Activated naive CD8-positive, alpha-beta T cell (primary cell): ENCODE measurements at regions not wholly inside any gene's neighbourhood (a gene's known extent, or its start where the extent isn't known, plus 50 kb on each side); places are given as distances from the start of the nearest gene placed in this dataset.
A peak's percentile ranks its signal among the peaks of the same experiment; 100 is the strongest.

Experiments used
- H3K27ac Mint-ChIP-seq: one replicate; pipeline ENCODE4 v1.8.0; 2021; ENCODE audit warnings: mixed read lengths
- H3K27me3 Mint-ChIP-seq: one replicate; pipeline ENCODE4 v1.8.0; 2021; ENCODE audit warnings: mixed read lengths
- H3K36me3 Mint-ChIP-seq: one replicate; pipeline ENCODE4 v1.8.0; 2021; ENCODE audit warnings: mixed read lengths
- H3K4me1 Mint-ChIP-seq: one replicate; pipeline ENCODE4 v1.8.0; 2021; ENCODE audit warnings: low read depth, mixed read lengths
- H3K4me3 Mint-ChIP-seq: one replicate; pipeline ENCODE4 v1.8.0; 2021; ENCODE audit warnings: mild to moderate bottlenecking, mixed read lengths
- H3K9me3 Mint-ChIP-seq: one replicate; pipeline ENCODE4 v1.8.0; 2021; ENCODE audit warnings: low read depth, mixed read lengths

DNA sequence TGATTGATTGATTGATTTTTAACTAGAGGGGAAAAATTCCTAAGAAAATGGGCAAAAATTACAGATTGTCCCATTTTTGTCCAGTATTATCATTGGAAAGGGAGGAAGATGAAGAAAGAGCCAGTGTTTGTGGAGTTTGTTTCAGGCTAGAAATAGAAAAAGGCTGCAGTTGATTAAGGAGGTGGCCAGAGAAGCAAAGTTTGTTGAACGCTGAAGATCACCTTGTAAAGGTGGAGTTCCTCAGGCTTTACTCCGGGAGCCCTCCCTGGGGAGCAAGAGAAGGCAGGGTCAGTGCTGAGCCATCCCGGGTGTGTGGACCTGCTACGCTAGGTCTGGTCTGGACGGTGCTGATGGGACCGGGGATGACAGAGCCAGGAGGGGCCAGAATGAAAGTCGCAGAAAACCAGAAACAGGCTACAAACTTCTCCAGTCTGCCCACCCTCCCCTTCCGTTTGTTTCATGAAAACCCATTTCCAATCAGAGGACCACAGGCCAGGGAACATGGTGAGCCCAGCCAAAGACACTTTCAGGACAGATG, 222.6 kb upstream of the FOXF1 start:
- Mint-ChIP-seq H3K9me3 (no peaks in the 10 kb centered on the region), H3K4me3 (no peak overlapping the region), H3K27ac (no peak overlapping the region), H3K4me1 (no peaks in the 10 kb centered on the region), H3K36me3 (no peaks in the 10 kb centered on the region), H3K27me3 (peaks cover 50% of the 10 kb centered on the region)

- no peak overlapping the region for H3K4me3 Mint-ChIP-seq
- H3K36me3 Mint-ChIP-seq, result no peaks in the 10 kb centered on the region
- H3K27me3 Mint-ChIP-seq, result peaks cover 46% of the 10 kb centered on the region
- H3K27ac Mint-ChIP-seq, result no peak overlapping the region
- no peaks in the 10 kb centered on the region for H3K4me1 Mint-ChIP-seq
- no peaks in the 10 kb centered on the region for H3K9me3 Mint-ChIP-seq
These were observed 221.5 kb upstream of the FOXF1 start for GRCh38 chr16:86288716-86289294.

DNA sequence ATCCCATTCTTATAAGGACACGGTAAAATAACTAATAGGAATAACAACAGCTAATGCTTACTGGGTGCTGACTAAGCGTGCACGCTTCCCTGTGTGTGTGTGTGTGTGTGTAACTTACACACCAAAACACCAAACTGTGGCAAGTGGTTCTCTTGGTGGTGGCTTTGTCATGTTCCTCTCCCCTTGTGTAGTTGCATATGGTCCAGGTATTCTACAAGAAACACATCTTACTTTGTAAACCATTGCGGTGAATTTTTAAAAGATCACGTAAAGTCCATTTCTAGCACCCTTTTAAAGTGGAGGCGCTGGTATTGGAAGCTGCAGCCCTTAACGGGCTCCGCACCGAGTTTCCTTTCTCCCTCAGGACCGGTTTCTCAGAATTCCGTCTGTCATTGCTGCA, 221.0 kb upstream of the FOXF1 start:
- Mint-ChIP-seq H3K4me3 (no peak overlapping the region), H3K36me3 (no peaks in the 10 kb centered on the region), H3K27me3 (peaks cover 50% of the 10 kb centered on the region)

GRCh38 chr16:86289907-86290306, 220.4 kb upstream of the FOXF1 start:
- H3K4me1 Mint-ChIP-seq, result no peaks in the 10 kb centered on the region
- H3K36me3 Mint-ChIP-seq, result no peaks in the 10 kb centered on the region

More for the DNA sequence above, 221.0 kb upstream of the FOXF1 start:
- no peaks in the 10 kb centered on the region for H3K9me3 Mint-ChIP-seq
- H3K4me1 Mint-ChIP-seq, result no peaks in the 10 kb centered on the region
- no peak overlapping the region for H3K27ac Mint-ChIP-seq

GRCh38 chr16:86291491-86291890, 218.8 kb upstream of the FOXF1 start:
- H3K36me3 Mint-ChIP-seq, result no peaks in the 10 kb centered on the region
- no peaks in the 10 kb centered on the region for H3K9me3 Mint-ChIP-seq
- H3K27me3 Mint-ChIP-seq, result peaks cover 51% of the 10 kb centered on the region
- no peak overlapping the region for H3K27ac Mint-ChIP-seq
- no peak overlapping the region for H3K4me3 Mint-ChIP-seq
- no peaks in the 10 kb centered on the region for H3K4me1 Mint-ChIP-seq

More at GRCh38 chr16:86289907-86290306, 220.4 kb upstream of the FOXF1 start:
- H3K4me3 Mint-ChIP-seq, result no peak overlapping the region
- peaks cover 47% of the 10 kb centered on the region for H3K27me3 Mint-ChIP-seq
- H3K9me3 Mint-ChIP-seq, result no peaks in the 10 kb centered on the region
- H3K27ac Mint-ChIP-seq, result no peak overlapping the region

DNA sequence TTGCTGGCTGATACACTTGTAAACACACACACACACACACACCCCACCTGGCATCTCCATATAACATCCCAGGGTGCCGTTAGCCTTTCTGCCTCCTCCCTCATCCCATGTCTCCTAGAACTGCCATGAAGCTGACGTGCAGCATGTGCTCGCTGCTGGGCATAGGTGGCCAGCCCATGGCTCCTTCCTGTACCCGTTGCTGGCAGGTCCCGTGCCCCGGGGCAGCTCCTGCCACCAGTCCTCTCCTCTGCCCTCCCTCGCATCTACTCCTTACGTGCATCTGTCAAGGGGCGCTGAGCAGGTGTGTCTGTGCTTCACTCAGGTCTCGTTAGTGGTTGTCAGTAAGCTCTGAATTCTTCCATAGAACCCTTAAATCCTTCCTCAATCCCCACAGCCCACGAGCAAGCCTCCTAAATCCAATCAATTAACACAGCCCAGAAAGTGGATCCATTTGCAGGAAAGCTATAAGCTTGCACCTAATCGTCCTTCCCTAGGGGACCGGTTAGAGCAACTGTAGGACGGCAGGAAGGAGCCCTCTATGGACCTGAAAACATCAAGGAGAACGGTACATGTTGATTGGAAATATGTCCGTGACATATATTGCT, 218.1 kb upstream of the FOXF1 start:
- no peaks in the 10 kb centered on the region for H3K4me1 Mint-ChIP-seq
- peaks cover 56% of the 10 kb centered on the region for H3K27me3 Mint-ChIP-seq
- no peak overlapping the region for H3K27ac Mint-ChIP-seq
- no peaks in the 10 kb centered on the region for H3K9me3 Mint-ChIP-seq
- no peaks in the 10 kb centered on the region for H3K36me3 Mint-ChIP-seq
- H3K4me3 Mint-ChIP-seq, result no peak overlapping the region

DNA sequence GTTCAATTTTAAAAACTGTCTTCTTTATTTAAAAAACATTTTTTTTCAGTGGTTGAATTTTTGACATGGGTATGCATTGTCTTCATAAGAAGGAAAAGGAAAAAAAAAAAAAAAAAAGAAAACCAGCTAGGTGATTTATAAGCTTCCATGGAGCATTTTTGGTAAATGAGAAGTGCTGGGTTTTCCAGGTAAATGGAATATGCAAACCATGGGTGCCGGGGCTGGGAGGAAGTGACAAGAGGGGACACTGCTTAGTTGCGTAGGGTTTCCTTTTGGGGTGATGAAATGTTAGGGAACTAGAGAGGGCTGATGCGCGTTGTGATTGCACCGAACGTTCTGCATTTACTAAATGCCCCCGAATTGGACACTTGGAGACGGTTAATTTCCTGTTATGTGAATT, 217.4 kb upstream of the FOXF1 start:
- peaks cover 3% of the 10 kb centered on the region for H3K4me1 Mint-ChIP-seq
- no peaks in the 10 kb centered on the region for H3K36me3 Mint-ChIP-seq
- no peak overlapping the region for H3K4me3 Mint-ChIP-seq
- H3K9me3 Mint-ChIP-seq, result no peaks in the 10 kb centered on the region
- no peak overlapping the region for H3K27ac Mint-ChIP-seq
- H3K27me3 Mint-ChIP-seq, result peaks cover 58% of the 10 kb centered on the region

- peaks cover 52% of the 10 kb centered on the region for H3K27me3 Mint-ChIP-seq
- H3K36me3 Mint-ChIP-seq, result no peaks in the 10 kb centered on the region
- no peak overlapping the region for H3K4me3 Mint-ChIP-seq
These were observed 216.4 kb upstream of the FOXF1 start for GRCh38 chr16:86293906-86294305.

GRCh38 chr16:86294535-86295196, 215.7 kb upstream of the FOXF1 start:
- Mint-ChIP-seq H3K27ac (no peak overlapping the region), H3K36me3 (no peaks in the 10 kb centered on the region), H3K4me1 (peaks cover 3% of the 10 kb centered on the region), H3K9me3 (no peaks in the 10 kb centered on the region), H3K27me3 (peaks cover 44% of the 10 kb centered on the region), H3K4me3 (no peak overlapping the region)

More at GRCh38 chr16:86293906-86294305, 216.4 kb upstream of the FOXF1 start:
- H3K4me1 Mint-ChIP-seq, result peaks cover 3% of the 10 kb centered on the region
- no peak overlapping the region for H3K27ac Mint-ChIP-seq
- H3K9me3 Mint-ChIP-seq, result no peaks in the 10 kb centered on the region

DNA sequence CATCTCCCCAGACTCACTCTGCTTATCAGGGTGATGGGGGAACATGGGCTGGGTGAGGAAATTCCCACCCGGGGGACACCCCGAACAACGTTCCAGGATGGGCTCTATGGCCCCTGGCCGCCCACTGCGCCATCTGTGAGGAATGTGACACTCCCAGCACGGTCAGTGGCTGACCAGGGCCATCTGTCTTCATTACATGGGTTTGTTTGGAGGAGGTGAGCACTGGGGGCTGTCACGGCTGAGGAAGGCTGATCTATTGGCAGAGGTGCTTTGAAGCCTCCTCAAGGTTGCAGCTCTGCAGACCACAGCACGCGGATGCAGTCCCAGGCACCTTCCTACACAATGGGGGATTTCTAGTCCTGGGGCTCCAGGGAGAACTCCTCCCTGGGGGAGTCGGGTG, 214.1 kb upstream of the FOXF1 start:
- Mint-ChIP-seq H3K36me3 (no peaks in the 10 kb centered on the region), H3K4me3 (no peak overlapping the region), H3K4me1 (peaks cover 3% of the 10 kb centered on the region), H3K9me3 (no peaks in the 10 kb centered on the region), H3K27me3 (peaks cover 45% of the 10 kb centered on the region), H3K27ac (no peak overlapping the region)

DNA sequence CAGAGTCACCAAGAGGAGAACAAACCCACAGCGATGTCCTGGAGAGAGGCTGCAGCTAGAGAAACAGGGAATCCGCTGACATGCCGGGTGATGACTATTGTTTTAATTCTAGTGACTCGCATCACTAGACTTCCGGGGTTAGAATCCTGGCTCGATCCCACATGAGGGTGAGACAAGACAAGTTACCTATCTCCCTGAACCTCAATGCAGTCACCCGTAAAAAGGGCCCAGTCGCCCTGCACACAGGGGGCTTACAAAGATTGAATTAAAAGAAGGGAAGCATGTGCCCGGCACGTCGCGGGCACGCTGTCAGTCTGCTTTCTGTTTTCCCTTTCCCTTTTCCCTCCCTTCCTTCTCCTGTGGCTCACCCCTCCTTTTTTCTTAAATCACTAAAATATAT, 212.9 kb upstream of the FOXF1 start:
- no peak overlapping the region for H3K27ac Mint-ChIP-seq
- H3K36me3 Mint-ChIP-seq, result no peaks in the 10 kb centered on the region
- H3K27me3 Mint-ChIP-seq, result peaks cover 50% of the 10 kb centered on the region
- peaks cover 3% of the 10 kb centered on the region for H3K4me1 Mint-ChIP-seq
- no peaks in the 10 kb centered on the region for H3K9me3 Mint-ChIP-seq
- H3K4me3 Mint-ChIP-seq, result peak overlapping the region; percentile 23

- Mint-ChIP-seq H3K4me1 (peaks cover 3% of the 10 kb centered on the region), H3K4me3 (peak overlapping the region; percentile 23), H3K36me3 (no peaks in the 10 kb centered on the region), H3K9me3 (no peaks in the 10 kb centered on the region), H3K27ac (no peak overlapping the region), H3K27me3 (peaks cover 48% of the 10 kb centered on the region)
These were observed 212.2 kb upstream of the FOXF1 start for GRCh38 chr16:86297866-86298757.

GRCh38 chr16:86298758-86299134, 211.6 kb upstream of the FOXF1 start:
- no peak overlapping the region for H3K4me3 Mint-ChIP-seq
- H3K4me1 Mint-ChIP-seq, result peaks cover 3% of the 10 kb centered on the region
- no peak overlapping the region for H3K27ac Mint-ChIP-seq

GRCh38 chr16:86299882-86300610, 210.3 kb upstream of the FOXF1 start:
- H3K4me3 Mint-ChIP-seq, result no peak overlapping the region
- peaks cover 3% of the 10 kb centered on the region for H3K4me1 Mint-ChIP-seq
- H3K27ac Mint-ChIP-seq, result no peak overlapping the region
- H3K9me3 Mint-ChIP-seq, result no peaks in the 10 kb centered on the region
- peaks cover 46% of the 10 kb centered on the region for H3K27me3 Mint-ChIP-seq
- no peaks in the 10 kb centered on the region for H3K36me3 Mint-ChIP-seq

More at GRCh38 chr16:86298758-86299134, 211.6 kb upstream of the FOXF1 start:
- peaks cover 46% of the 10 kb centered on the region for H3K27me3 Mint-ChIP-seq
- H3K9me3 Mint-ChIP-seq, result no peaks in the 10 kb centered on the region
- H3K36me3 Mint-ChIP-seq, result no peaks in the 10 kb centered on the region
